GM19324 (cell line): ENCODE measurements at regions not wholly inside any gene's neighbourhood (a gene's known extent, or its start where the extent isn't known, plus 50 kb on each side); places are given as distances from the start of the nearest gene placed in this dataset.

Experiments used
- ATAC-seq: cut with Tn5 transposase; IDR thresholded peaks from one replicate; pipeline ENCODE4 v1.9.1; 2021; ENCODE audit warnings: mild to moderate bottlenecking, moderate library complexity; ENCODE audit not compliant: unreplicated experiment, low FRiP score

- ATAC-seq: no peak
Observed at GRCh38 chr11:129292771-129293170, 82.9 kb upstream of the BARX2 start.

- no peak for ATAC-seq
Observed at GRCh38 chr11:129292092-129292491, 83.6 kb upstream of the BARX2 start.

- no peak for ATAC-seq
Observed at GRCh38 chr11:129291546-129291945, 84.1 kb upstream of the BARX2 start.

GRCh38 chr11:129290966-129291365, 84.7 kb upstream of the BARX2 start:
- no peak for ATAC-seq

- ATAC-seq: no peak
Observed at GRCh38 chr11:129289350-129290040, 86.2 kb upstream of the BARX2 start.

- no peak for ATAC-seq
Observed at GRCh38 chr11:129287920-129288319, 87.7 kb upstream of the BARX2 start.

- ATAC-seq: no peak
Observed at GRCh38 chr11:129286813-129287212, 88.8 kb upstream of the BARX2 start.

GRCh38 chr11:129285402-129285786, 90.3 kb upstream of the BARX2 start:
- ATAC-seq: no peak

GRCh38 chr11:129283141-129283540, 91.0 kb upstream of the ARHGAP32 start:
- no peak for ATAC-seq

GRCh38 chr11:129282634-129283033, 90.5 kb upstream of the ARHGAP32 start:
- no peak for ATAC-seq

GRCh38 chr11:129281471-129282415, 89.6 kb upstream of the ARHGAP32 start:
- no peak for ATAC-seq

GRCh38 chr11:129280027-129280811, 88.1 kb upstream of the ARHGAP32 start:
- no peak for ATAC-seq

GRCh38 chr11:129279326-129280026, 87.4 kb upstream of the ARHGAP32 start:
- peak; percentile 48 for ATAC-seq

- ATAC-seq: peak; percentile 26
Observed at GRCh38 chr11:129278586-129279319, 86.6 kb upstream of the ARHGAP32 start.

- ATAC-seq: no peak
Observed at GRCh38 chr11:129277198-129277843, 85.2 kb upstream of the ARHGAP32 start.

- no peak for ATAC-seq
Observed at GRCh38 chr11:129275828-129276227, 83.7 kb upstream of the ARHGAP32 start.

- ATAC-seq: no peak
Observed at GRCh38 chr11:129273944-129274711, 82.0 kb upstream of the ARHGAP32 start.

GRCh38 chr11:129273322-129273721, 81.2 kb upstream of the ARHGAP32 start:
- no peak for ATAC-seq
